HPDE6-E6E7 (cell line): ENCODE measurements at regions not wholly inside any gene's neighbourhood (a gene's known extent, or its start where the extent isn't known, plus 50 kb on each side); places are given as distances from the start of the nearest gene placed in this dataset.

Experiments
- DNase-seq: peaks from one replicate; pipeline ENCODE4 v3.0.0; 2011; ENCODE audit warnings: missing footprints; ENCODE audit errors: extremely low spot score

DNA sequence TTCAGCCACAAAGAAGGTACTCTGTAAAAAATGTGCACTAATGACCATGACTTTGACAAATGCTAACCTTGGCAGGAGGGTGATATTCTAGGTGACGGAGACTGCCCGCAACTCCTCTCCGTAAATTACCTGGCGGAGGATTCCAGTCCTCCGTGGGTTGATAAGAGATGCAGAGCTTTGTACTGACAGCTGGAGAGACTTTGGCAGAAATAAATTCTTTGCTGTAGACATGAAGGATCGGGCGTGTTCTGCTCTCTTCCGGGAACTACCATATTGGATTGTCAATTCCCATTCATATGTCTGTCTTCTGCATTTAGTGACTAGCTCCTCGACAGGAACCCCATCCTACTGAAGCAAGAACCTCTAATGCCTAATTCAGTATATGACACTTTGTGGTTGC, 158.3 kb upstream of the KAZN start:
- no peak for DNase-seq

DNA sequence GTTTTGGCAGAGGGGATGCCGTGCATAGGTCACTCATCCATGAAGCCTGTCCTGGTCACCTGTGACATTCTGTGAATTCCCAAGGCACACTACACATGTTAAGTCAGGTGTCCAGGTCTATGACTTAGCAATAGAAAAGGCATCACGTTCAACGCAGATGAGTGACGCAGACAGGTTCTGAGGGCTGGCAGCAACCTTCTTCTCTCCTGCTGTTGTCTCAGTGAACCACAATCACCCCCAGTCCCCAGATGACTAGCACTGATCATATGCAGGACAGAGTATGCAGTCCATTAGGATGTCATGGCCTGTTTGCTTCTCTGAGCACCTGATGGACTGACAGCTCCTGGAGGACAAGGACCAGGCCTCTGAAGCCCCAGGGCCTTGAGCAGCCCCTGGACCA, 157.8 kb upstream of the KAZN start:
- no peak for DNase-seq

DNA sequence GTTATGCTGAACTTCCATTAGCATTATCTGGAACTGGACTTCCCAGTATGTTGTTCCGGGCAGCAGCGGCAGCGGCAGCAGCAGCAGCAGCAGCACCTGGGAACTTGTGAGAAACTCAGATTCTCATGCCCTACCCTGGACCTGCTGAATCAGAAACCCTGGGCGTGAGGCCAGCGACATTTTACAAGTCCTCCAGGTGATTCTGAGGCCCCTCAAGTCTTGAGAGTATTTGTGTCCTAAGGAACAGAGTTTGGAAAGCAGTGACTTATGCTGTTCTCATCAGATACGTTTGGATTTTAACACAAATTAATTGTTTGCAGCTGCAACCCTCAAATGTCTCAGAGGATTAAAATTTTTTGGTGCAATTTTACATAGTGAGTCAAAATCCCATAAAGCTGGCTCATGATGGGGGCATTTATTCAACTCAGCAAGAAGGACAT, 157.2 kb upstream of the KAZN start:
- no peak for DNase-seq

DNA sequence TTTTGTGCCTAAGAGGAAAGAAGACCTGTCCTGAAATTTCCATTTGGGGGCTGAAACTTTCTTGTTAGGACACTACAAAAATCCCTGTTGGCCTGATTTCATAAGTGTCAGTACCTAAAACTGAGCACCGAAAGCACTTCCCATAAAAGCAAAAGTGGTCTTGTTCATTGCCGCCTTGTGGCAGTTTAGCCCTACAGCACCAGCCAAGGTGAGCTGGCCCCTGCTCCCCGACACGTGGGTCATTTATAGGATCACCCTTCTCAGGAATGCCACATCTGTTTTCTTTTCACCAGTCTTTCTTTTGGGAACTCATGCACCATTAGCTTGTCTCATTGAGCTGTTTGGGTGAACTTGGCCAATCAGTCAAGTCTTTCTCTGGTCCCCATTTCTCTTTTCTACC, 155.8 kb upstream of the KAZN start:
- DNase-seq: no peak

DNA sequence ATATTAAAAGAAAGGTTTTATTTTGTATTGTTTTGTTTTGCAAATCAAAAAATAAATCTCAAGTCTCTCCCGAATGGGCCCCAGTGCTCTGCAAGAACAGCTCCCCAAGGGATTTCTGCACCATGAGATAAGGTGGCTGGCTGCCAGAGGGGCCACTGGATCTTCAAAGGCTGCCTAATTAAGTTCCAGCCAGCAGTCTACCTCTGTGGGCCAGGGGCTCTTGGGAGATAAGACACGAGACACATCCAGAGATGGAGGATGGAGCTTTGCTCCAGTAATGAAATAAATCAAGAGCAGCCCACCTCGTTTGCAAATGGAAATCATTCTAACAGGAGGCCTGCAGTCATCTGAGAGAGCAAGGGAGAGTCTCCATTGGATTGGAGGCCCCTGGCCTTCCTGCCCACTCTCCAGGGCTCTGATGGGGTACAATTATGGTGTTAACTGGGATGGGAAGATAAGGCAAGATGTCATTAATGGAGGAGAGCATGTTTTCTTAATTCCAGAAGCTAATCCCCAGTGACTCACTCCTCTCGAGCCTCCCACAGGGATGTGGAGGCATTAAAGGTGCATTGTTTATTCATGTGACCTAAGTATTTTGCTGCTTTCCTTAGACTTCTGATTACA, 155.2 kb upstream of the KAZN start:
- DNase-seq: no peak

DNA sequence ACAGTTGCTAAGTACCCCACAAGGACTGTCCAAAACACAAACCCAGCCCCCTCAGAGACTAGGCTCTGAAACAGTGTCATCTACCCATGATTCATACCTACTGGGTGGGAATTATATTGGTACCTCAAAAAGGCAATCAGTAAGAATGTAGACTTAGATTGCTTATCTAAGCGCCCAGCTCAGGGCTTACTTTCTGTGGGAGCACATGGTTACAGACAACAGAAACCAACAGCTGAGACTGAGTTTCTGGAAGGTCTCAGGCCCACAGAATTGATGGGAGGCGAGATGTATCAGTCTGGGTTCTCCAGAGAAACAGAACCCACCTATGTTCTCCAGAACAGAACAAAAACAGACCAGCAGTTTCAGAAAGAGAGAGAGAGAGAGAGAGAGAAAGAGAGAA, 147.3 kb upstream of the KAZN start:
- DNase-seq: no peak

DNA sequence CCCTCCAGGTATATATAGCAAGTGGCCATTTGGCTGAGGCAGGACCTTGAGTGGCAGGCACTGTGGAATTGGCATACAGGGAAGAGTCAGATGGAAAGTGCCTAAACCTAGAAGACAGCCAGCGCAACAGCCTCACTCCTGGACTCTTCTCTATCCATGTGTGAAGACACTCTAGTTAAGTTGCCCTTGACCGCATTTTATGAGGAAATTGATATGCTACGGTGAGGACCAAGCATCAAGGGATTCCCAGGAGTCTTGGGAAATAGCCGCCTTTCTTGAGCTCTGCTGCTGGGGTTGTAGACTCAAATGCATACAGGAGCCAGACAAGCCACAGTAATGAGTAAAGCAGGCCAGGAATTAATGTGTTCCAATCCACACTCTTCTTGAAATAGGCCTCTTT, 145.9 kb upstream of the KAZN start:
- DNase-seq: no peak

DNA sequence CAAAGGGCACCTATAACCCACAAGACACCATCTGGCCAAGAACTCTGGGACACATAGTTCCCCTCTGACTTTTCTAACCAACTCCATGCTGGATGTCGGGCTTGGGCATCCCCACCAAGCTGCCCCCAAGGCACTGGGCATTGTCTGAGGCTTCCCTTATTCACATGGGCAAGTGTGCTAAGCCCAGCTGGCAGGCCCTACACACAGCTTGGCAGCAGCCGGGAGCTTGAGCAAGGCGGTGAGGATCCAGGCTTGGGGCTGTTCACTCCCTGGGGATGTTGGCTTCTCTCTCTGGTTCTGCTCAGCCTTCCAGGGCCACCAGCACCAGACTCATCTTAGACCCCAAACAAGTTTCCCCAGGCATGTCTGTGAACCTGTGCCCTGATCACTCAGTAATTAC, 138.3 kb upstream of the KAZN start:
- DNase-seq: no peak

DNA sequence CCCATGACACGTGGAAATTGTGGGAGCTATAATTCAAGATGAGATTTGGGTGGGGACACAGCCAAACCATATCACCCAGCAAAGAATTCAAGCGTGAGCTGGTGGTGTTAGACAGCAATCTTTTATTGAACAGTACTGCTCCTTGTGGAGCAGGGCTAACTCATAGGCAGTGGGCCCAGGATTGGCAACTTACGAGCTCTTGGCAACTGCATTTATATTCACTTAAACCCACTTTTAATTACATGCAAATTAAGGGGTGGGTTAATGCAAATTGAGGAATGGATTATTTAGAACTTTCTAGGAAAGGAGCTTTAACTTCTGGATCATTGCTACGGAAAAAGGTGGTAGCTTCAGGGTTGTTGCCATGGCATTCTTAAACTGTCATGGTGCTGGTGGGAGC, 135.6 kb upstream of the KAZN start:
- DNase-seq: no peak

DNA sequence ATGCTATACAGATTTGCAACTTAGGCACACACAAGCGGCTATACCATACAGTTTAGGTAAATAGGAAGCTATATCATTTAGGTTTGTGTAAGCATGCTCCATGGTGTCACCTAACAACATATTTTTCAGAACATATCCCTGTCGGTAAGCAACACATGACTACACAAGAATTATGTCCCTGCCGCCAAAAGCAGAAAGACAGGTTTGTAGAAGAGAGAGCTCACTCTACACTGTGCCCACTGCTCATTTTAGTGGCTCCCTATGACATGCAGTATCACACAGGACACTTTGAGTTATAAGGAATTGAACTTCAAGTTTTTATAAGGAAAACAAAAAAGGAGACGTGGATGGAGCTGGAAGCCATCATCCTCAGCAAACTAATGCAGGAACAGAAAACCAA, 132.5 kb upstream of the KAZN start:
- DNase-seq: no peak

DNA sequence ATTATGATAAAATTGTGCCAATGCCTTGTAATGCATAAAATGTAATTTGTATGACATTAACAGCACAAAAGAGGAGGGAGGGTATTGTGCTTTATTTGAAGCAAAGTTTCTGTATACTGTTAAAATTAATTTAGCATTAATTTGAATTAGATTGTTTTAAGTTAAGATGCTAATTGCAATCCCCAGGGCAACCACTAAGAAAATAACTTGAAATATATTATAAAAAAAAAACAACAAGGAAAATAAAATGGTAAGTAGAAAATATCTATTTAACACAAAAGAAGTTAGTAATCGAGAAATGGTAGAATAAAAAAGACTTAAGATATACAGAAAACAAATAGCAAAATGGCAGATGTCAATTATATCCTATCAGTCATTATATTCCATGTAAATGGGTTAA, 131.4 kb upstream of the KAZN start:
- DNase-seq: no peak

DNA sequence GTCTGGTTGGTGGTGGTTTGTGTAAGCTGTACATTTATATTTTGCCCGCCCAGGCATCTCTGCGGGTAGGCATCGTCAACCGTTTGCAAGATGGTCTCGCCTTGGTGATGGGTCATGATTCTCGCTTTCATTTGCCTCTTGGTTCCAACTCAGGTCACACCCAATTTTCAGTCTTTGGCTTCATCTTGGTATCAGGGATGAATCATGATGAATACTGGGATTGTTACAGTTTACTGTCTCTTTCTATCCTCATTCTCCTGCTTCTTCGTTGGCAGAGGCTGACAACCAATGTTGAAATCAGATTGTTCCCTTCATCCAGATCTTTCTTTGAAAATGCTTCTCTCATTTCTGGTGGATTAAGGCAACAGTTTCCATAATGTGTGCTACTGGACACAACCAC, 129.7 kb upstream of the KAZN start:
- no peak for DNase-seq

DNA sequence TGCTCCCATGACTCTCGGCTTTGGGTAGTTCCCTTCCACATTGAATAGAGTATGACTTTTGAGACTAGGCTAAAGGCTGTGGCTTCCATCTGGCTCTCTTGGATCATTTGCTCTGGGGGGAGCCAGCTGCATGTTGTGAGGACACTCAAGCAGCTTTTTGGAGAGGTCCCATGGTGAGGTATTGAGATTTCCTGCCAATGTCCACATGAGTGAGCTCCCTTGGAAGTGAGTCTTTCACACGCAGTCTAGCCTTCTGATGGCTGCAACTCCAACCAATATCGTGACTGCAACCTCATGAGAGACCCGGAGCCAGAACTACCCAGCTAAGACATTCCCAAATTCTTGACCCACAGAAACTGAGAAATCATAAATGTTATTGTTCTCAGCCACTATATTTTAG, 127.7 kb upstream of the KAZN start:
- DNase-seq: no peak

DNA sequence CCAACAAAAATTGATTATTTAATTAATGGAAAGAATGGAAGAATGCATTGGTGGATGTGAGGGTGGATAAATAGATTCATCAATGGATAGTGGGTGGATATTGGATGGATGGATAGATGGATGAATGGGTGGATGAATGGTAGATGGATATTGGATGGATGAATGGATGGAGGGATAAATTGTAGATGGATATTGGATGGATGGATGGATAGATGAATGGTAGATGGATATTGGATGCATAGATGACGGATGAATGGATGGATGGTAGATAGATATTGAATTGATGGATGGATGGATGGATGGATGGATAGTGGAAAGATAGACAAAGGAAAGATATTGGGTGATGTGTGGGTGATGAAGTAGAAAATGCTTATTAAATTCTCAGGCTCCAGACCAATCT, 123.6 kb upstream of the KAZN start:
- no peak for DNase-seq

DNA sequence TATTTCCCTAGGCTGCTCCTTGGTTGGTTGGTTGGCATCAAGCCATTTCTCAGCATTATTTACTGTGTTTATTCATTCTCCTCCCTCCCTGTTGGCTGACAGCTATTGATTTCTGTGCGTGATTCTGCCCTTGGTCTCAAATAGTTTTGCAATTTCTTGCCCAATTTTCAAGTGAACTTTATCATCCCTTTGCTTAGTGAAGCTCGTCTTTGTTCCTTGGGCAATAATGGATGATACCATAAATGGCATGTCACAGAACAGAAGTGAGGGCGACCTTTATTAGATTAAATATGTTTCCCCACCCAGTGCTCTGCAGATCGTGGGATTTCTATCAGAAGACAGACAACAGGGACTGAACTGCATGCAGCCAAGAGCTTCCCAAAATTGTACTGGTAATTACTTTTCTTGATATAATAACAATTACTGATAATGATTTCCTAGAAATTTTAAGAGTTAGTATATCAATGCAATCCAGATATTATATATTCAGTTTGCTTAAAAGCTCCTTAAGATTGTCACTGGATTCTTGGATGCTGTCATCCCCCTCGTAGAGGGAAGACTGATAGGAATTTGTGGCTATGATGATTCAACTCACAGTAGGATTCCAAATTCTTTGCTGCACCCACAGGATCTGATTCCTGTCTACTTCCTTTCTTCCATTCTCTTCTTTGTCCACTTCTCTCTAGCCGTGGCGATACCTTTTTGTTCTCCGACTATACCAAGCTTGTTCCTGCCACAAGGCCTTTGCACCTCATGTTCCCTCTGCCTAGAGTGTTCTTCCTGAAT, 122.1 kb upstream of the KAZN start:
- no peak for DNase-seq

DNA sequence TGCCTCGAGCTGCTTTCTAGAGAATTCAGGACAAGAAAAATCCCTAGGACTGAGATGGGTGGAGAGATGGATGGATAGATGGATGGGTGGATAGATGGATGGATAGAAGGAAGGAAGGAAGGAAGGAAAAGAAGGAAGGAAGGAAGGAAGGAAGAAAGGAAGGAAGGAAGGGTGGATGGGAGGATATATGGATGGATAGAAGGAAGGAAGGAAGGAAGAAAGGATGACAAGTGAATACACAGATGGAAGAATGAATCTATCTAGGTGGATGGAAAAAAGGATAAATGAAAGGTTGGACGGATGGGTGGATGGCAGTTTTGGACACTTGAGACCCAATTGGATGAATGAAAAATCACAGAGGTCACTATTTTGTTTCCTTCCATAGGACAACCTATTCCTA, 120.4 kb upstream of the KAZN start:
- no peak for DNase-seq

DNA sequence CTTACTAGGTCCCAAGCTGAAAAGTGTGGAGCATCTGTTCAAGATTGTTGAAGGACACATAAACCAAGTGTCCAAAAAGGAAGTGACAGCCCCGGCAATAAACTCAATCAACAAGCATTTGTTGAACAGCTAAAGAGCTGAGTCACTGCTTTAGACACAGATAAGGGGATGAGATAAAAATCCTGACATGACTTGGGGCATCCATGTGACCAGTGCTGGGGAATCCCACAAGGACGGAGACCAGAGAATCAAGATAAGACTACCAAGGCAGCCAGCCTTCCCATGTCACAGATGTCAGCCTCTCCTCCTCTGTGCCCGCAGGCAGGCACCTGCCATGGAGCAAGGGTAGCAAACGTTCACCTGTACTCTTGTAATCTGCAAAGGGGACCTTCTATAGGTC, 118.6 kb upstream of the KAZN start:
- no peak for DNase-seq

DNA sequence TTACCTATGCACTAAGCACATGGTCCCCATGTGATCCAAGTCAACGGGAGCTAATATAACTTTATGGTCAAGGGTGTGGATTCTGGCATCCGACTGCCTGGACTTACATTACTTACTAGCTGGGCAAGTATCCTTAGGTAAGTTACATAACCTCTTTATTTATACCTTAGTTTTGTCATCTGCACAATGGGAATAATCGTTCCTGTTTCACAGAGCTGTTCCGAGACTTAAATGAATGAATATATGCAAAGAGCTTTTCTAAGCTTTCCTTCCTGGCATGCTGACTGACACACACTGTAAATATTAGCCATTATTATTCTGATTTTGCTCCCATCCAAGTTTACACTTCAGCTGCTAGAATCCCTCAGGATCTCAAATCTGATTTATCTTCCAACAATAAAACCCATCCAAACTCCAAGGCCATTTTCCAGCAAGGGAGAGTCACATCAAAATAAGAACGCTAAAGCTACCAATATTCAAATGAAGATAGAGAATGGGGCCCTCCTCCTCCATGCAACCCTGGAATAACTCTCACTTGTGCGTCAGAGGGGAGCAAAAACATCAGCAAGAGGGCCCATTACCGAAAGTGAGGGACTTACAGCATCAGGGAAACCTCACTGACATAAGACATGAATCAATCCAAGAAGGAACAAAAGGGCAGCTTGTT, 115.6 kb upstream of the KAZN start:
- no peak for DNase-seq

DNA sequence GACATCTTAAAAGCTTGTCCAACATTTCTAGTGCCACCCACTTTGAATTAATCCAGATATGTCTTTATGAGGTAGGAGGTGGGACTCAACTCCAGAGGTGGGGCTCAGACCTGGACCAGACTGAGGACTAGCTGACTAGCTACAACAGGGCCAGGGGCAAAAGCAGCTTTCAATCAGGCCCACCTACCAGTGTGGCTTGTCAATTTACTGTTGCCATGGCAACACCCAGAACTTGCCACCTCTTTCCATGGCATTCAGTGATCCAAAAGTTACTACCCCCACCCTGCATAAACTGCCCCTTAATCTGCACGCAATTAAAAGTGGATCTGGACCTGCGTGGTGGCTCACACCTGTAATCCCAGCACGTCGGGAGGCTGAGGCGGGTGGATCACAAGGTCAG, 113.2 kb upstream of the KAZN start:
- DNase-seq: no peak

DNA sequence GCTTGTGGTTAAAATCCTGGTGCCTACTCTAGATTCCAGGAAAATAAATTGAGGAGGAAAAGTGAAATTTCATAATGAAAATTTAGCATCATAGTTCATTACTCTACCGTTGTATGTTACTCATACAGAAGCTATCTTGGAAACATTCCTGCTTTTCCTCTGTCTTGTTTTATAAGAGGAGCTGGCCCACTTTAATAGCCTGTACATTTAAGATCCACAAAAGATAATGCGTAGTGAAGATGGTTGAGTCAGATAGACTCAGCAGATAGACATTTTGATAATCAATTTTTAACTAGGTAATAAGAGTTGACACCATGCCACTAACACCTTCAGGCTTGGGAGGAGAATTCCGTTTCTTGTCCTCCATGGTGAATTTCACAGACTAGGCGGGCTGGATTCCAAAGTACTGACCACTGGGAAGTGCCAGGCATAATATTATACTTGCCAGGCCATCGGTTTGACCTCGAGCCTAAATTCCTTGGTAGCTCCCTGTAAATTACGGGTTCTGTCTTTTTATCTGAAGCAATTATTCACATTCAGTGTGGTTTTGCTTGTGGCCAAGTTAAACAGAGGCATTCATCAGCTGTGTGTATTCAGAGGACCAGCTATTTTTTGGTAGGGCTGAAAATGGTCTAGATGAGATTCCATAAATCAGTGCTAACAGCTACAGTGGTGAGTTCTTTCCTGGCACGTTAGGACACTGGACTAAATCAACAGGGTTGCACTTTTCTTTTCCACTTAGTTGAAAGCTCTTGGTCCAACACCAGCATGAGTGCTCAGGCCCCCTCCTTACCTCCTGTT, 111.9 kb upstream of the KAZN start:
- DNase-seq: no peak

DNA sequence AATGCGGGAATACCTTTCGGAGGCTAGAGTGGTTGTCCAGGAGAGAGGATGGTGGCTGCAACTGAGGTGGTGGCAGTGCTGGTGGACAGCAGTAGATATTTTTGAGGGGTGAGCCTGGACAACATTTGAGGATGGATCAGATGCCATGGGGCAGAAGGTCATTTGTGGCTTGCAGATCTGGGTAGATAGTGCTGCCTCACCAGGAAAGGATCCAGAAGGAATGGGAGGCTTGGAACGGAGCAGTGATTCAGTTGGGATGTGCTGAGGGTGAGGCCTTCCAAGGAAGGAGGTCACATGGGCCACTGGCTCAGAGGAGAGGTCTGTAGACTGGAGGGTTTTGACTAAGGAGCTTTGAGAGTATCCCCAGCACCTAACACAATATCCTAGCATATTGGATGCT, 110.8 kb upstream of the KAZN start:
- DNase-seq: no peak

DNA sequence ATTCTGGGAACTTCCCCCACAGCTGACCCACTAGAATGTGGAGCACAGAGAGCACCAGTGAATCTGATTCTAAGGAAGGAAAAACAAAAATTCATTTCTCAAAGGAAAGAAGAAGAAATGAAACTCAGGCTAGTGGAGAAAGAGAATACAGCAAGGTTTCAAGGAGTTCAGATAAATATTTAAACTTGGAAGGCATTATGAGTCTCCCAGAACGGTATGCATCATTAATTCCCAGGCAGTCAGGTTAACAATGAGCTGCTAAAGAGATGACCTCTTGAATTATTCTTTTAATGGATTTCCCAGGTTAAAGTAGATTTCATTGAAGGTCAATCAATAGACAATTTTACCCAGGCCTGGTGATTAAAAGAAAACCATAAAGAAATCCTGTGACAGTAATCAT, 103.6 kb upstream of the KAZN start:
- no peak for DNase-seq
